GM18909 (cell line): ENCODE measurements at regions not wholly inside any gene's neighbourhood (a gene's known extent, or its start where the extent isn't known, plus 50 kb on each side); places are given as distances from the start of the nearest gene placed in this dataset.
"Not testable (repeated sequence)": the region's sequence is repeated elsewhere in the genome, so short reads cannot be mapped to it uniquely, and the experiment has no call there.

Experiments used
- ATAC-seq: cut with Tn5 transposase; IDR thresholded peaks from one replicate; pipeline ENCODE4 v1.9.1; 2021; ENCODE audit warnings: mild to moderate bottlenecking; ENCODE audit not compliant: unreplicated experiment, poor library complexity

DNA sequence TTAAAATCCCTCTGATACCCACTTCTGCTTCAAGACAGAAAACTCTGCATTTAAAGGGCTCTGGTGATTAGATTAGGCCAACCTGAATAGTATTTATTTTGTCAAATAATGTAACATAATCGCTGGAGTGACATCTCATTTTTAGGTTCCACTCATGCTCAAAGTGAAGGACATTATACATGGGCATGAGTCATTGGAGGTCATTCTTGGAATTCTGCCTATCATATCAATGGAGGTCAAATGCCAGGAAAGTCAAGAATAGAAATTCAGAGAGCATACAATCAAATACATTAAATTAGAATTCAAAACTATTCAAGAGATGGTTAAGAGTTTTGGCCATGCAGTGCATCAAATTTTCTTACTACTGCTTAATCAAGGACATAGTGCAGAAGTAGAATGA is 50.8 kb upstream of the PRSS1 start:
- no peak for ATAC-seq

DNA sequence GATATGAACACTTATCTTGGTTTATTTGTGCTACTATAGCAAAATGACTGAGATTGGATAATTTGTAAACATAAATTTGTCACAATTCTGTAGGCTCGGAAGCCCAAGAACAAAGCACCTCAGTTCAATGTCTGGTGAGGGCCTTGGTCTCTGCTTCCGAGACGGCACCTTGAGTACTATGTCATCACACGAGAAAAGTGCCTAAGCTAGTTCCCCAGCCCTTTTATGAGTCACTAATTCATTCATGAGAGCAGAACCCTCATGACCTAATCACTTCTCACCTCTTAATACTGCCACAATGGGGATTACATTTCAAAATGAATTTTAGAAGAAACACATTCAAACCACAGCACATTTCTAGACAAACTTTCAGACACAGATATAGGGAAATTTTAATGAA is 52.0 kb upstream of the PRSS1 start:
- ATAC-seq = no peak

DNA sequence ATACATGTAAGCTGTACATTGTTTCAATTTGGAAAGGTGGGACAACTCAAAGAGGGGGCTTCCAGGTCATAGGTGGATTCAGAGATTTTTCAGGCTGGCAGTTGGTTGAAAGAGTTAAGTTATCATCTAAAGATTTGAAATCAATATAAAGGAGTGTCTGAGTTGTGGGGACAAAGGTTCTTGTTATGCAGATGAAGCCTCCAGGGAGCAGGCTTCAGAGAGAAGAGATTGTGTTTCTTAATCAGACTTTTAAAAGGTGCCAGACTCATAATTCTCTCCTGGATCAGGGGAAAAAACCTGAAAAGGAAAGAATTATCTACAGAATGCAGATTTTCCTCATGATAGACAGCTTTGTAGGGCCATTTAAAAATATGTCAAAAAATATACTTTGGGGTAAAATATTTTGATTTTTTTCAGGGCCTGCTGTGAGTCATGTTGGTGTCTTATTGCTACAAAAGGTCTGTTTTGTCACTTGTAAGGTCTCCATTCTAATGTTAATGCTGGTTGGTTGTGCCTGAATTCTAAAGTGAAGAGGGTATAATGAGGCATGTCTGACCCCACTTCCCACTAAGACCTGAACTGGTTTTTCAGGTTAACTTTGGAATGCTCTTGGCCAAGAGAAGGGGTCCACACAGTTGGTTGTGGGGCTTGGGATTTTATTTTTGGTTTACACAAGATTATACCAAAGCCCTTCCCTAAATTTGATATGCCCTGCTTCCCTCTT is 52.7 kb upstream of the PRSS1 start:
- ATAC-seq = no peak

DNA sequence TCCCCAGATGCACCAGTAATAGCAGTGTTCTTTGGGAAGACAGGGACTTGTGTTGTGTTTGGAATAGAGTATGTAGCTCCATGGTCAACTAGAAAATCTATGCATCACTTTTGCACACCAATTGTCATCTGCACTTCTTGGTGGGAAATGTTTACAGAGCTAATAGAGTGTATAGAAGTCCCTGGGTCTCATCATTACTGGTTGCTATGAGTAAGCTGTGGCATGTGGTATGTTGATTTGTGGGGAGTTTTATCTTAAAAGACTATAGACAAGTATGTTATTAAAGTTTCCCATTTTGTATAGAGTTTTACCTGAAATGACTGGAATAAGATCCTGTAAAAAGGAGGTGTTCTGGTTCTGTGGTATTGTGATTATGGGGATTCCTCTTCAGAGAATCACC is 55.4 kb upstream of the PRSS1 start:
- ATAC-seq = no peak

DNA sequence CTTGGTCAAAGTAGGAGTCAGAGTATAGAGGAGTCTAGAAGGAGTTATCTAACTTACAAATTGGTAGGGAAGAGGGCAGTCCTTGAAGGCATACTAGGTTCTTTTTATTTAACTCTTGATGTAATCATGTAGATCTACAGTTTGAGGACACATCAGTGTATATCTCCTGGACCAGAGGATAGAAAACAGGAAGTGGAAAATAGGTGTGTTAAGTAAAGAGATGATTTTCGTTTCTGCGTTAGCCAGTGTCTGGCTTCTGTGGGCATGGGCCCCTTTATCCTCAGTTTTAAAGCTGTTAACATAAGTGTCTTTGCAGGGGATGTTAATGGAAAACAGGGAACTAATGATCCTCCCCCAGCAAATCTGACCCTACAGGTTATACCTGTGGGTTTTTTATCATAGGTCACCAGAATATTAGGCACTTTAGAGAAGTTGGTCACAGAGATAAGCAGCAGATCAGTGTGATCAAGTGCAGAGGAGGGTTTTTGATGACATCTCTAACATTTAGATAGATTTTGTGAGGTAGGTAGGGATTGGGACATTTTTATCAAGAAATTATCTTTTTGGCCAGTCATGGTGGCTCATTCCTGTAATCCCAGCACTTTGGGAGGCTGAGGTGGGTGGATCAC is 58.6 kb upstream of the PRSS1 start:
- no peak for ATAC-seq

DNA sequence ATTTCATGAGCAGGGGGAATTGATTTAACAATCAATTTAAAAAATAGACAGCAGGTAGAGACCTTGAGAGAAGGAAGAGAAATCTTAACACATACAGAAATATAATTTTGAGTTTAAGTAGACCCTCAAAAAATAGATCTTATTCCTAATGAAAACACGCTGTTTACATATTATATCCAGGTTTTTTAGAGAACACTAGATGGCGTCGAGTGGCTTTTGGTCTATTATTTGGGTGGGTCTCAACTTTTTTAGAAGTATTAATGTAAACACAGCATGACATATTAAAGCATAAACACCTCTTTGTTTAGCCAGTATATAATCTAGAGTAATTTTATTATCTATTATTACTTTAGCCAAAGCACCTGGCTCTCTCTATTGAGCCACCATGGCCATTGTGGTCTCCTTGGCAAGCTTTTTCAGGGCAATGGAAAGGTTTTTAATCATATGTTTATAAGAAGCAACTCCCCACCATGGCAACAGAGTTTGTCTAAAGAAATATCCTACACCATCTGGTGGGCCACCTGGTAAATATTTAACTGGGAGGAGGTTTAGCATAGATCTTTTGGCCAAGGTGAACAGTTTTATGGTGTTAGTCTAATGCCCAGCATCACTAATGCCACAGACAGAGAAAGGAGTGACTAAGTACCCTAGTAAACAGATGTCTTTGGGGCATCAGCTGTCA is 59.7 kb upstream of the PRSS1 start:
- ATAC-seq = no peak

DNA sequence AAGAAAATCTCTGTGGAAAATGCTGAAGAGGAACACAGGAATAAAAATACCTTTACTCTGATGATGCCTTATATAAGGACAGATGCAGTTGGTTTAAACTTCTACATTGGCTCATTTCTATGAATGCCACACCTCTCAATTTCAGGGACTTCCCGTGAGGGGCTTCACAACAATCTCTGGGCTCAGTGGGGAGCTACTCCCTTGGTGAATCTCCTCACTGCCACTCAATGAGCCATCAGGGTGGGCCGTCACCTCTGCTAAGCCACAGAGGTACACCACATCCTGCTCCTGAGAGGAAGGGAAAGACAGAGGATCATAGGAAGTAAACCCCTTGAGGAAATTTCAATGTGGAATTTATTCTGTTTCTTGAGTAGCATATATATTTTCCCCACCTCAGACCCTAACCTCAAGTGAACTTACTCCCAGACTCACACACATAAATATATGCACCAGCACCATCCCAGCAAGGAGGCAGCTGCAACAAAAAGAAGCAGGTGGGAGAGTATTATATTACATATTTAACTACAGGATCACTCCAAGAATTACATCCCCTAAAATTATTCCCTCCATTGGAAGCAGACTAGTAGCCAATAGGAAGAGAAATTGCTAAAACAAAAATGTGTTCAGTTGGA is 63.3 kb upstream of the PRSS1 start:
- ATAC-seq = no peak

DNA sequence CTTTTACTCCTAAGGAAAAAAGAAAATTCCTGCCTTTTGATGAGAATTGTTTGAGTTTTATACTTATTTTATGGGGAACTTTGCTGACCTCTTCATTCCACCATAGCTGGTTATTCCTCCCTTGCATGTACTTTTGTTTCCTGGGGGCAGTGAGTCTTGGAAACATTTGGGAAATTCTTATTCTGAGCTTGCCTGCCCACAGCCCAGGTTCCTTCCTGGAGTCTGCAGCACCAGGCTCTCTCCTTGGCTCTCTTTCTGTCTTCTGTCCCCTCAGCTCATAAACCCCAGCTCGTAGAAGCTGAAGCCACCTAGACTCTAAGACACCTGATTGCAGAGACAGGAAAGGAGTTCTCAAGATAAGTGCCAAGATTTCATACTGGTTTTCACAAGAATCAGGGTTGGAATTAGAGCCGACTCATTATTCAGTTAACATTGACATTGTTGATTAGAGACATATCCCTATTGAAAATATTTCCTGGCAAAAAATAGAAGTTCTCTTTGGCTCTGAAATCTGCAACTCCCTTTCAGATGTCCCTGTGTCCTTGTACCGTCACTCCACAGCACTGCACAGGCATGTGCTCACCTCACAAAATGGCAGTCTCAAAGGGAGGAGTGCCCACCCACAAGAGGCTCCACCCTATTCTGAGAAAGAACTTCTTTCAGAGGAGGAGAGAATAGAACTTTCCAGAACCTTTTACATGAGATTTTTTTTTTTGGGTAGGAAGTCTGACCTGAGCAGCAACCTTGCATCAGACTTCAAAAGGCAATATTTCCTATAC is 67.8 kb upstream of the PRSS1 start:
- ATAC-seq = no peak

DNA sequence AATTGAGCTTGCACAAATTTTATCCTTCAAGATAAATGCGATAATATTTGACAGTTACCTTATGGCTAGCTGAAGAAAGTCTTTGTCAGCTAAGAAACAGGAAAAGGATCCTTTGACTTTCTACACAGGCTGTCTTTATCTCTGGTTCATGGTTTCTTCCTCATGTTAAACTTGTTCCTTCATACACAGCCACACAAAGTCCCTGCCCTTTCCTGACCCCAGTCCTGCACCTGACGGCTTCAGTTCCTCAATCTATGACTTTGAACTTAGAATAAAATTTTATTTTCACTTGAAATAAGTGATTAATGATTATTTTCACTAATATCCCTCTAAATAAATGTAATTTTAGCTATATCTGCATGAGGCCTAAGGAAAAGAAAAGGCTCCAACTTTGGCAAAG is 77.8 kb upstream of the PRSS1 start:
- ATAC-seq = no peak

DNA sequence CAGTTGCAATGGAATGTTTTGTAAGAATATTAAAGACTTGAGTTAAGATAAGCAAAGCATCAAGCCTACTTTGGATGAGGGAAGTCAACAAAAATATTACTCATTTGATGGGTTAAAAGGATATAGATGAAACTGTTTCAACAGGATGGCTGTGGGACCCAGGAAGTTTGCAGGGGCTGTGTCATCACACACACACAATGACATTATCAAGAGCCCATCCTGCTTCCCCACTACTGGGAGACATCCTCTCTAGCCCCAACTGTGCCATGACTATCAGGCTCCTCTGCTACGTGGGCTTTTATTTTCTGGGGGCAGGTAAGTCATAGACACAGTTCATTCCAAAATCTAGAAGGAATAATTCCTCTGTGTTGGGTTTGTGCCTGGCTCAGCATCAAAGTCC is 78.8 kb upstream of the PRSS1 start:
- no peak for ATAC-seq

DNA sequence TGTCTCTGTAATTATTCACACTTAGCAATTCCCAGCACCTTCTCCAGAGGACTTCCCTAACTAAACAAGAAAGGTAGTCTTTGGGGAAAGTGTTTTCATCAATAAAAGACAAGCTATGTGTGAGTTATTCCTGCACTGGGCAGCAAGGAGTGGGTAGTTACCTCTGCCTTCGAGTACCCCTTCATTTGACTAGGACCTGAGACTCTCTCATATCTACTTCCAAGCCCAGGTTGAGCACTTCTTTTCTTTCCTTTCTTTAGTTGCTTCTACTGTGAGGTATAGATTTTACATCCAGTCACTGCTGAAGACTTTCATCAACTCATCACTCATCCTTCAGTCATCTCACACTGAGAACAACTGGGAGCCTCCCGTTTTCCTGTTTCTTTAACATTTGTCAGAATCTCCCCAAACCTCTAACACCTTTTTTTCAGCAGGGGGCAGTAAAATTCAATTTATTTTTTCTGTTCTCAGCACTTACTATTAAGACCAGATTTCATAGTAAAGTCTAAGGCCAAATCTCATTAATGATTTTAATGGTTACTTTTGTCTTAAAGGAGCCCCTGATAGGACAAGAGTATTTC is 80.1 kb upstream of the PRSS1 start:
- no peak for ATAC-seq

DNA sequence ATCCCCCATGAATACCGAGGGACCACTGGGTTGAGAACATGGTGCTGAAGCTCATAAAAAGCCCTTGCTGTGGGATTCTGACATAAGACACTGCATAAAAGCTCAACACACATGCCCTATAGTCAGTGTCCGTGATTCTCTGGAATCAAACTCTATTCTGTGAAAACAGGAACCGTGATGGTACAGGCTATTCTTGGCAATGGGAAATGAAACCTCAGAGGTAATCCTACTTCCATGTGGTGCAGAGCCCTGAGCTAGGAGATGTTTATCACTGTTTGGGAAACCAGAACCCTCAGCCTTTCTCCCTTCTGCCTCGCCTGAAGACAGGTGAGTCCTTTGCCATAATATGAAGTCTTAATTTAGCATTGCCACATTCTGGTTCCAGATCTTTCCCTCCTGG is 80.8 kb upstream of the PRSS1 start:
- ATAC-seq = no peak

DNA sequence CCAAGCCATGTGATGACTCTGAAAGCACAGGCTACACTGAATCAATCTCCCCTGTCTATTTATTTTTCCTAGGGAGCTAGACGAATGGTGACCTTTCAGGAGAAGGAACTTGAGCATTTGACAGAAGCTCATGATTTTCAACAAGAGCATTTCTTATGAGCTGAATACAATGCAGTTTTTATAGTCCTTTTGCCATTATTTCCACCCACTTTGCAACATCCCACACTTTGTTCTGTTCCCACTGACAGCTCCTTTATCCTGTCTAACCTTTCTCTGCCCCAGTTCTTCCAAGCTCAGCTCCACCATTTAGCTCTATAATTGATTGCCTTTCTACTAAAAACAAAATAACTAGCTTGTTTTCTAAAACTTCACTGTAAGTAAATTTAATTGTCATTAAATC is 91.9 kb upstream of the PRSS1 start:
- ATAC-seq = no peak

DNA sequence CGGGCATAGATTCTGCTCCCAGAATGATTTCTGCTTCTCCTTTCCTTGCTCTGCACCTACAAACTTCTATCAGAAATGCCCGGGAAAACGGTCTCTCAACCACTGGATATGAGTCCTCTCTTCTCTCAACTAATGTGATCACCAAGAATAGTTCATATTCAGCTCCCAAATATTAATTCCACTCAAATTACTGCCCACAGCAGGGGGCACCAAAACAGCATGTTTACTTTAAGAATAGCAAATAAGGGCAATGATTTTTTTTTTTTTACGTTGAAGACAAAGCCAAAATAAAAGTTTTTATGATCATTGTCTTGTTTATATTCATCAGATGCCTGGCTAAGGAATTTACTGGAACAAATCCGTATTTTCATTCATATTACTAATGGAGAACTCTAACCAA is 94.9 kb upstream of the PRSS1 start:
- no peak for ATAC-seq

DNA sequence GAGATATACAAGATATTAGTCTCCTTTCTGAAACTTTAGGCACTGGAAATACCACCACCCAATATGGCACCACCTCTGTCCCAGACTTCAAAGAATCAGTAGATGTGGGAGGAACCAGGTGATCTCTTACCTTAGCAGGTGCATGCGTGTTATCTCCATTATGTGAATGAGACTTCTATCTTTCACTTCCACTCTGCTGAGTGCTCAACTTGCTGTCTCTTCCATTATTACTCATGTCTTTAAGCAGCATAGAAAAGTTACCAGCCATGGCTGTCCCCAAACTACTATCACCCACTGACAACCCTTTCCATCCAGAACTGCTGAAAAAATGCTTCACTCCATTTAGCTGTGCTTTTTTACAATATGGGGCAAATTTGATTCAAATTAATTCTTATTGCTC is 101.5 kb upstream of the PRSS1 start:
- ATAC-seq = no peak

DNA sequence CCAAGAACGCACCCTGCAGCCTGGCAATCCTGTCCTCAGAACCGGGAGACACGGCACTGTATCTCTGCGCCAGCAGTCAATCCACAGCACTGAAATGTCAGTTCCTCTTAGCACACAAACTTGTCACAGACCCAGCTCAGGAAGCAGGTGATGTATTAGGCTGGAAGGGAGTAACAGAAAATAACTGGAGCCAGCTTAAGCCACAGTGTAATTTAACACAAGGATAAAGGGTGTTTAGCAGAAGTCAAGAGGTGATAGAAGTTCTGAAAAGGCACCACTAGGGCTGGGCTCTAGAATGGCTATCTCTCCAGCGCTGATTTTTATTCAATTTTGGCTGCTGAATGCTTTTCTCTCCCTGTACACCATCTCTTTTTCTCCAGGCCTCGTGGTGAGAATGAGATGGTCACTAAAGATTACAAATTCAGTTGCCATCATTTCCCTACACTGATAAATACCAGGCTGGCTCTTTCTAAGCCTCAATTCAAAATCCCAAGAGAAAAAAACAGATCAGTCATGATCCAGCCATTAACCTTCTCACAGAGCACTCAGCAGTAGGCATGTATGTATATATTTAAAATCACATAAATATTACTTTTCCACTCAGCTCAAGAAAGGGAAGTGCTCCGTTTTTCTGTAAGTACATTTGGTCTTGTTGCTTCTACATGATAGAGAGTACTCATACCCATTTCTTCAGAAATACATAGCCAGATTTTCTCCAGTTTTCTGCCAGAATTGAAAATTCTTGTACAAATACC is 102.7 kb upstream of the PRSS1 start:
- ATAC-seq = no peak

DNA sequence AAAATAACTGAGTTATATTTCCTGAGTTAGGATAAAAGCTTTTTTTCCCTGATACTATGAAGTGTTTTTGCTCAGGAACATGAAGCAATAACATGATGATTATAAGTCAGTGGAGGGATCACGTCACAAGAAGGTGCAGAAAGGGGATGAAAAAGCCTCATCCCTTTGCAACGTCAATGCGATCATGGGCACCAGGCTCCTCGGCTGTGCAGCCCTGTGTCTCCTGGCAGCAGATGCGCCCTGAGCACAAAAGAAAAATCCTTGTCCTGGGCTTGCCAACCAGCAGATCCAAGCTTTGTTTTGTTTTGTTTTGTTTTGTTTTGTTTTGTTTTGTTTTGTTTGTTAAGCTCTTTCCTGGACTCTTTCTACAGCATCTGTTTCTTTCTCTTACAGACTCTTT is 103.5 kb upstream of the PRSS1 start:
- ATAC-seq = no peak

DNA sequence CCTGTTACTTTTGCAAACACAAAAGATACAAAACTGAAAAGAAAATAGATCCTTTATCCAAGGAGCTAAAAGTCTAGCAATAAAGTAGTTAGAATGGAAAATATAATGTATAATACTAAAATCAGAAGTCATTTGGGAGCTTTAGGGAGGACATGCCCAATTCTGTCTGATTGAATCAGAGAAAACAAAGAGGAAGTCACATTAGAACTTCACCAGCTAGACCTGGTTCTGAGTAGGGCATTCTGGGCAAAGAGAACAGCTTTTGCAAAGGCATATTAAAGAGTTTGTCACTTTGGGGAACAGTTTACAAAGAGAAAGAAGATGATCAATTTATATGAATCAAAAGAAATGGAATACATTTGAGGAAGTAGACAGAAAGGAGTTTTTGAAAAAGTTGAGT is 107.0 kb upstream of the PRSS1 start:
- ATAC-seq = no peak

DNA sequence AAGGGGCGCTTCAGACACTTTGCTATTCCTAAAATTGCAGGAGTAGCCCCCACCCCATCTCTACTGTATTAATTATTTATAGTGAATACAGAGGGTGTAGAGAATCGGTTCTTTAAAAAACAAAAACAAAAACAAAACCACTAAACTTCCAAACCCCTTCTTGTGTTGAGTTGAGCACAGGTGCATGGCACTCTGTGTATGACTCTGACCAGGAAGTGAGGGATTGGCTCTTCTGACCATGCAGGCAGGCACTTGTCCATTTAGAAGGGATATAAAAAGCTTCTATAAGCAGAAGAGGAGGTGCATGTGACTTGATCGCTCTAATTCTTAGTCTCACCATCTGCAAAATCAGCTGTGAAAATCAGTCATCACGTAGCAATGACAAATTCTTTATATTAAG is 108.0 kb upstream of the PRSS1 start:
- not testable (repeated sequence) for ATAC-seq

DNA sequence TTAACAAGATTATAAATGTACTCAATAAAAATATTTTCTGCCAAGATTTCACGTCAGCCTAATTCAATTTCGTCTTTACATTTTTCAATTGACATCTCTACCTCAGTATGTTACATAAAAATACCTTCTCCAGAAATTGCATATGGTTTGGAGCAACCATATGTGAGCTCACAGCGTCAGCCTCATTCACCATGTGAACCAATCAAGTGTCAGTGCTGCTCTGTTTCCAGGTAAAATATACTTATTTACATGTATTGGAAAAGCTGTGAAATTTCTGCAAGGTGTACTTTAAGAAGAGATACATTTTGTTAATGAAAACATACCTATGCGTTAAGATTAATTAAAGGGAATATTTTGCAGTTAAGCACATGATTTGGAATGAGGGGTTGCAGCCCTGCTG is 110.7 kb upstream of the PRSS1 start:
- ATAC-seq = no peak
